ENCODE measurements at regions not wholly inside any gene's neighbourhood (a gene's known extent, or its start where the extent isn't known, plus 50 kb on each side); places are given as distances from the start of the nearest gene placed in this dataset.

DNA sequence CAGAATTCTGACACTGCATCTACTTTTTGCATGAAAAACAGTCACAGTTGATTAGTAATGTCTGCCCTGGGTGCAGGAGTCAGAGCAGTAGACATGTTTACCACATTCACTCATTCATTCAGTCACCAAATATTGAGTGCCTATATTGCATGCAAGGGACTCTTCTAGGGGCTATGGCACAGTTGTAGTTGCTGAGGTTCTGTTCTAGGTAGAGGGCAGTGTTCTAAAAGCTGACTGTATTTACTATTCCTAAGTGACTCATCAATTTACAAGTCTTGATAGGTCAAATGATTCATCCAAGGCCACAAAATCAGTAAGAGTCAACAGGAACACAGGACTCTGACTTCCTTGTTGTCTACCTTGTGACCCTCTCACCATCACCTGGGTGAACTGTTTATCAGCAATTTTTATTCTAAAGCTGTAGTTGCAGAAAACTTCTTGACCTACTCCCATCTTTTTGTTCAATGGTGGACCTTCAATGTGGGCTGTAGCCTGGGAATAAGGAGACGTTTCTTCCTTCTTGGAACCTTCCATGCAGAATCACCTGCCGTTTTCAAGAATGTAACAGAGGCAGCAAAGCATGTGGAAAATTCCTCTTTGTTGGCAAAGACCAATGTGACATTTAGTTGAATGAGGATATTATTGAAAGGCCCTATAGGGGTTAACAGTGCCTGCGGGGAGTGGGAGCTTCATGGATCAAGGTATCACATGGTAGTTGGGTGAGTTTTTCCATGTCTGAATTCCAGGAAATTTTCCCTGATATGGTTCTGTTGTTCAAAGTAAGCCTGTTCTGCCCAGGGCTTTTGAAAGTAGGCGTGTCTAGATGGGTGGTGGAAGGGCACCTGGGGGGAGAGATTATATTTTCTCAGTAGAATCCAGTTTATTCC is 223.2 kb downstream of the KTN1 start:
- H3K27ac Mint-ChIP-seq, result peak overlapping the region; percentile 81 to 88
- no peaks in the 10 kb centered on the region for H3K27me3 Mint-ChIP-seq
- peak overlapping the region; percentile 53 for H3K4me3 Mint-ChIP-seq
- ATAC-seq (peak; percentile 45 to 73), DNase-seq (ENCODE audit: low spot score) (no peak)
- H3K4me1 Mint-ChIP-seq (ENCODE audit: low read depth in 2 of 2), result peaks cover 68 to 74% of the 10 kb centered on the region in 2 donors
- peaks cover 11% of the 10 kb centered on the region for H3K36me3 Mint-ChIP-seq
- H3K9me3 Mint-ChIP-seq, result peaks cover 21% of the 10 kb centered on the region

DNA sequence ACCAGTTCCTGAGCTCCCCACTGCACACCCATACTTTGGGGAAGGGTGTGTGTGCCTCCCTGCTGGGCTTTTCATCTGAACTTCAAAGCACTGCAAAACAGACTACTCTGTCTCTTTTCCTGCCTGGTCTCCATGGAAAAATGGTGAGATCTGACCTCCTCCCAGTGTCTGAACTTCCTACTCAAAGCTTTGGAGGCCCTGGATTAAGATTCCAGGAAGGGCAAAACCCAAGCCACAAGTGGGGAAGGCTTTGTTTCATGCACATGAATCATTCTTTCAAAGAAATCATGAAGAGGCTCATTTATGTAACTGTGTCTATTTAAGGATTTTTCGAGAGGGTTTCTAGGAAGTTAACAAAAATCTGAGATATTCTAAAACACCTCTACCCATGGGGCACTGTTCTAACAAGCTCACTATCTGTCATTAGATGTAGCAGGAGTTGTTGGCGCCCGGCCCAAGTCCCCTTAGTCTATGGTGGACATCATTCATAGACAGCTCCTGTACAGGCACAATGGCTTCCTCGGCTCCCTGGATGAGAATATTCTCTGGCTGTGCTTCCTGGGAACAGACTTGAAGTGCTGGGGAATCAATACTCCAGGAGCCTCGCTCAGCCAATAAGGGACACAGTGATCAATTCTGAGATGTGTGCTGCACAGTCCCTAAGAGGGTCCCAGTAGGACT is 224.0 kb downstream of the KTN1 start:
- Mint-ChIP-seq H3K4me3 (peak overlapping the region; percentile 67), H3K27me3 (no peaks in the 10 kb centered on the region), H3K4me1 (ENCODE audit: low read depth in 2 of 2) (peaks cover 68 to 76% of the 10 kb centered on the region in 2 donors), H3K9me3 (peaks cover 21% of the 10 kb centered on the region), H3K36me3 (peaks cover 11% of the 10 kb centered on the region), H3K27ac (peak overlapping the region; percentile 81 to 88)
- ATAC-seq (no peak), DNase-seq (ENCODE audit: low spot score) (no peak)

DNA sequence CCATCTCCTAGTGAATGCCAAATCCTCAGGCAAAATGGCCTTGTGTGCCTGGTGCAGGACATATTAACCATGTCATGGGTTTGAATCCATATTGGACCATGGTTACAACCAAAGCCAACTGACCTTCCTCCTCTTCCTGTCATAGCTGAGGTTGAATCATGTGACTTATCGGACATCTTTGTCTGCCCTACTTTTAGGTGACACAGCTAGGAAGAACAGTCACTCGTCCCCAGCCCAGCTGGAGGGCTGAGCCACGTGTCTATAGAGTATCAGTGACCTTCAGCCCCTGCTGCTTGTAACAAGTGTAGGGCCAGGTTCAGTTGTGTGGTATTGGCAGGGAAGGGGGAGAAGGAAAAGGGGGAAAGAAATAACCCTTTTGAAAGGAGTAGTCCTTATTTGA is 225.2 kb downstream of the KTN1 start:
- H3K9me3 Mint-ChIP-seq, result peaks cover 16% of the 10 kb centered on the region
- no peaks in the 10 kb centered on the region for H3K27me3 Mint-ChIP-seq
- H3K4me1 Mint-ChIP-seq (ENCODE audit: low read depth in 2 of 2), result peaks cover 63 to 80% of the 10 kb centered on the region in 2 donors
- peak overlapping the region; percentile 81 to 88 for H3K27ac Mint-ChIP-seq
- H3K4me3 Mint-ChIP-seq, result peak overlapping the region; percentile 79
- no peak for ATAC-seq
- H3K36me3 Mint-ChIP-seq, result peaks cover 14% of the 10 kb centered on the region
- DNase-seq (ENCODE audit: low spot score), result no peak

DNA sequence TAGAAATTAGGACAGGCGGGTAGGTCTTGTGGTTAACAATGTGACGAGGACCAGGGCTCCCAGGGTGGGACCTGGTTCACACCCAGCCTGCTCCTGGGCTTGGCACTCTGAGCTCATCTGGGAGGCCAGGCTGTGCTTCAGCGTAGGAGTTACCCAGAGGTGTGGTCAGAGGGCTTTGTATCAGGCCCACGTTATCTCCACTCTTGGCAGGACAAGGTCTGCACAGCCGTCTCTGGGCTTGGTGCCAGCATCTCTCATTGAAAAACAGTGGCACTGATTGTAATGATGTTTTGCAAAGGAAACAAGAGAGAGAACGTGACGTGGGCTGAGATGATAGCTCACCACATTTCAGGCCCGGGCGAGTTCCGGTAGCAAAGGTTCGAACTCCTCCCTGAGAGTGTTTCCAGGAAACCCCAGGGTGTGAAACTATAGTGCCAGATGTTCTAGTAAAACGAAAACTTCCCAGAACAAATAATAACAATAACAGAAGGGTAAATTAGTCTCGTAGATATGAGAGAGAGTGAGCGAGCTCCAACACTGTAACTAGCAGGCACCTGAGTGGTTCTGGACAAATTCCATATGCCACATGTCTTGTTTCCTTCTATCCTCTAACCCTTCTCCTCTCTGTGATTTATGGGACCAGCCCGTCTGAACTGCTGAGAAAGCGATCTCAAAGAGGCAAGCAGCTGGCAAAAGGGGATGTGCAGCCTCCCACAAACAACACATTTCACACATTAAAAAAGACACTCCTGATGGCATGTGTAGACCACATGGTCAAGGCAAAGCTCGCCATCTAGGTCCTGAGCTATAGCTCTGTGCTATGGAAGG is 227.3 kb downstream of the KTN1 start:
- Mint-ChIP-seq H3K27me3 (no peaks in the 10 kb centered on the region), H3K9me3 (peaks cover 21% of the 10 kb centered on the region), H3K4me1 (ENCODE audit: low read depth in 2 of 2) (peaks cover 57 to 71% of the 10 kb centered on the region in 2 donors), H3K27ac (peak overlapping the region; percentile 81 to 88), H3K4me3 (peak overlapping the region; percentile 79), H3K36me3 (peaks cover 30% of the 10 kb centered on the region)
- ATAC-seq, result peak; percentile 84 to 88
- DNase-seq (ENCODE audit: low spot score), result peak; percentile 72

DNA sequence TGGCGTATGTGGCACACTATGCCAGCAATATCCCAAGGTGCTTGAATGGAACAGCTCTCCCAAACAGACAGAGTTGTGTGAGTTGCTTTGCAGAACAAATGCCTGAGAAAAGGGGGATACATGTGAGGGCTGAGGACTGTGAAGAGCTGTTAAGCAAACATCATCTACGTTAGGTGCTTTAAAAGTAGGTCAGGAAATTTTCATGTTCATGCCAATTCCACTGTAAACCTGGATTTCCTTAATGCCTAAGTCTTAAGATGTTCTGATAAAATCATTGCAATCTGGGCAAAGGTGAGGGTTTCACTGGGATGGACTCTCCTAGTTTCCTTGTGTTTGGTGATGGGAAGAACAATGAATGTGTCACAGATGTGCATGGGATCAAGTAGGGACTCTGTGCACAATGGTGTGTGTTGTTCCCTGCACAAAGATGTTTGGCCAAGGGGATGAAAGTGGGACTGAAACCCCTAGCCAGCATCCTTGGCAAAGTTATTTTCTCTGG is 227.9 kb downstream of the KTN1 start:
- no peaks in the 10 kb centered on the region for H3K27me3 Mint-ChIP-seq
- ATAC-seq, result no peak
- H3K4me3 Mint-ChIP-seq, result peak overlapping the region; percentile 79
- H3K36me3 Mint-ChIP-seq, result peaks cover 37% of the 10 kb centered on the region
- peaks cover 19% of the 10 kb centered on the region for H3K9me3 Mint-ChIP-seq
- H3K27ac Mint-ChIP-seq, result peak overlapping the region; percentile 81 to 88
- H3K4me1 Mint-ChIP-seq (ENCODE audit: low read depth in 2 of 2), result peaks cover 58 to 71% of the 10 kb centered on the region in 2 donors
- no peak for DNase-seq (ENCODE audit: low spot score)

- peak overlapping the region; percentile 9 for H3K4me3 Mint-ChIP-seq
- peaks cover 31% of the 10 kb centered on the region for H3K36me3 Mint-ChIP-seq
- H3K27ac Mint-ChIP-seq, result peak overlapping the region in 1 of 2 donors; percentile 69
- no peak for DNase-seq (ENCODE audit: low spot score)
- H3K9me3 Mint-ChIP-seq, result peaks cover 17% of the 10 kb centered on the region
- ATAC-seq, result peak in 1 of 2 donors; percentile 44
- no peaks in the 10 kb centered on the region for H3K27me3 Mint-ChIP-seq
- H3K4me1 Mint-ChIP-seq (ENCODE audit: low read depth in 2 of 2), result peaks cover 26 to 43% of the 10 kb centered on the region in 2 donors
Observed at GRCh38 chr14:55813630-55814029, 233.6 kb downstream of the KTN1 start.

DNA sequence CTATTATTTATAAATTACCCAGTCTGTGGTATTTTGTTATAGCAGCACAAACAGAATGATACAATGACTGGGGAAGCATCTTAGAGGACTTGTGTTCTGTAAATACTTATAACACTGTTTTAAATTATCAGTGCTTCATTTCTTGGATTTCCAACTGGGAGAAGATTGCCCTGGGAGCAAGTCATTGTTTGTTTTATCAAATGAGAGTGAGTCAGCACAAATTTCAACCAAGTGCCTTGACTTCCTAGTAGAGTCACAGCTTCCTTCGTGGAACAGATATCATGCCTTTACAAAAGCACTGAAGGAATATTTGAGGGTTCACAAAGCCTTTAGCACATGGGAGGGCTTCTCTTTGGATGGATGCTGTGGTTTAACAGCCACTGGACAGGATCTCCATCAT is 234.1 kb downstream of the KTN1 start:
- Mint-ChIP-seq H3K9me3 (peaks cover 17% of the 10 kb centered on the region), H3K27me3 (no peaks in the 10 kb centered on the region), H3K4me3 (peak overlapping the region; percentile 50), H3K4me1 (ENCODE audit: low read depth in 2 of 2) (peaks cover 26 to 40% of the 10 kb centered on the region in 2 donors), H3K27ac (peak overlapping the region; percentile 69 to 78), H3K36me3 (peaks cover 31% of the 10 kb centered on the region)
- ATAC-seq, result no peak
- DNase-seq (ENCODE audit: low spot score), result no peak

GRCh38 chr14:55814873-55815272 is 234.9 kb downstream of the KTN1 start:
- H3K36me3 Mint-ChIP-seq, result peaks cover 28% of the 10 kb centered on the region
- no peaks in the 10 kb centered on the region for H3K27me3 Mint-ChIP-seq
- H3K9me3 Mint-ChIP-seq, result peaks cover 17% of the 10 kb centered on the region
- H3K4me3 Mint-ChIP-seq, result peak overlapping the region; percentile 50
- no peak for DNase-seq (ENCODE audit: low spot score)
- peak overlapping the region; percentile 69 to 78 for H3K27ac Mint-ChIP-seq
- H3K4me1 Mint-ChIP-seq (ENCODE audit: low read depth in 2 of 2), result peaks cover 26 to 41% of the 10 kb centered on the region in 2 donors
- no peak for ATAC-seq

GRCh38 chr14:55816225-55816624 is 236.2 kb downstream of the KTN1 start:
- Mint-ChIP-seq H3K27me3 (no peaks in the 10 kb centered on the region), H3K9me3 (peaks cover 11% of the 10 kb centered on the region), H3K27ac (peak overlapping the region; percentile 24 to 48), H3K36me3 (peaks cover 14% of the 10 kb centered on the region), H3K4me1 (ENCODE audit: low read depth in 2 of 2) (peaks cover 26 to 41% of the 10 kb centered on the region in 2 donors), H3K4me3 (peak overlapping the region; percentile 23)
- no peak for DNase-seq (ENCODE audit: low spot score)
- peak in 1 of 2 donors; percentile 33 for ATAC-seq

DNA sequence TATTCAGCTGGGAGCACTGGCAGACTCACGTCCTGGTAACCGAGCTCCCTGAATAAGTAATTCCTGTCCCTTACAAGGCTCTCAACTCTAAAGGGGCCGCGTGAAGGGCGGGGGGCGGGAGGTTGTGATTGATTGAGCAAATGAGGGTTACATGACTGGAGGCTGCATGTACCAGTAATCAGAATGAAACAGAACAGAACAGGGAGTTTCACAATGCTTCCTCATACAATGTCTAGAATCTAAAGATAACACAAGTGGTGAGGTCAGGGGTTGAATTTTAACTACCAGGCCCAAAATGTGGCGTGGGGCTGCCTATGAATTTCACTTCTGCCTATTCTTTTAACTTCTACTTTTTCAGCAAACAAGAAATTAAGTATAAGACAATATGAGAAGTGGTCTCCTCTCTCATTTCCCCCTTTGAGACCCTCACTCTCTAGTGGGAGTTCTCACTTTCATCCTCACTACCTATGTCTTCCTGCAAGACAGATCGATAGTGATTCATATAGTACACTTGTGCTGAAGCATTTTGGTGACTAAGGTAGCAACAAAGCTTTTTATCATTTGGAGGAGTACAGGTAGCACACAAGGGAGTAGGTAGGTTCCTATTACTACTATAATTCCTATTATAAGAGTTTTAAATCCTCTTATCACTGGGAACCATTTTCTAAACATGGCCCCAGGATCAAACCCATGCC is 239.8 kb downstream of the KTN1 start:
- H3K27ac Mint-ChIP-seq, result no peak overlapping the region
- no peak for DNase-seq (ENCODE audit: low spot score)
- no peak overlapping the region for H3K4me3 Mint-ChIP-seq
- H3K27me3 Mint-ChIP-seq, result peaks cover 5 to 11% of the 10 kb centered on the region in 2 donors
- H3K9me3 Mint-ChIP-seq, result peaks cover 4% of the 10 kb centered on the region
- ATAC-seq, result no peak
- H3K36me3 Mint-ChIP-seq, result no peaks in the 10 kb centered on the region
- peaks cover 6 to 19% of the 10 kb centered on the region in 2 donors for H3K4me1 Mint-ChIP-seq (ENCODE audit: low read depth in 2 of 2)

- peaks cover 13 to 24% of the 10 kb centered on the region in 2 donors for H3K27me3 Mint-ChIP-seq
- H3K36me3 Mint-ChIP-seq, result no peaks in the 10 kb centered on the region
- ATAC-seq (no peak), DNase-seq (ENCODE audit: low spot score) (no peak)
- no peak overlapping the region for H3K27ac Mint-ChIP-seq
- peaks cover 0 to 4% of the 10 kb centered on the region in 2 donors for H3K4me1 Mint-ChIP-seq (ENCODE audit: low read depth in 2 of 2)
- no peaks in the 10 kb centered on the region for H3K9me3 Mint-ChIP-seq
- H3K4me3 Mint-ChIP-seq, result no peak overlapping the region
Observed at GRCh38 chr14:55822906-55823305, 242.9 kb downstream of the KTN1 start.

GRCh38 chr14:55832122-55832911 is 252.3 kb downstream of the KTN1 start:
- H3K27me3 Mint-ChIP-seq, result peaks cover 2% of the 10 kb centered on the region in 2 donors
- no peaks in the 10 kb centered on the region for H3K9me3 Mint-ChIP-seq
- H3K36me3 Mint-ChIP-seq, result no peaks in the 10 kb centered on the region
- H3K27ac Mint-ChIP-seq, result no peak overlapping the region
- DNase-seq (ENCODE audit: low spot score), result no peak
- ATAC-seq, result no peak
- no peaks in the 10 kb centered on the region for H3K4me1 Mint-ChIP-seq (ENCODE audit: low read depth in 2 of 2)
- no peak overlapping the region for H3K4me3 Mint-ChIP-seq
